MM.1S (cell line): ENCODE measurements at regions not wholly inside any gene's neighbourhood (a gene's known extent, or its start where the extent isn't known, plus 50 kb on each side); places are given as distances from the start of the nearest gene placed in this dataset.

Source experiments
- CTCF ChIP-seq: fragments of 300-600 bp; sonication (generic); IDR thresholded peaks from 2 replicates; pipeline ENCODE4 v1.5.1; 2016; ENCODE audit warnings: antibody characterized with exemption, low read length, mixed read lengths
- EZH2 ChIP-seq: fragments of 300-600 bp; sonication (generic); optimal IDR thresholded peaks from 2 replicates; pipeline ENCODE3; 2017; ENCODE audit warnings: low read depth, mild to moderate bottlenecking, antibody characterized with exemption, low read length, mixed read lengths
- EZH2phosphoT487 ChIP-seq: fragments of 300-600 bp; sonication (generic); IDR thresholded peaks from 2 replicates; pipeline ENCODE4 v1.6.1; 2018; ENCODE audit warnings: antibody characterized with exemption, low read length

DNA sequence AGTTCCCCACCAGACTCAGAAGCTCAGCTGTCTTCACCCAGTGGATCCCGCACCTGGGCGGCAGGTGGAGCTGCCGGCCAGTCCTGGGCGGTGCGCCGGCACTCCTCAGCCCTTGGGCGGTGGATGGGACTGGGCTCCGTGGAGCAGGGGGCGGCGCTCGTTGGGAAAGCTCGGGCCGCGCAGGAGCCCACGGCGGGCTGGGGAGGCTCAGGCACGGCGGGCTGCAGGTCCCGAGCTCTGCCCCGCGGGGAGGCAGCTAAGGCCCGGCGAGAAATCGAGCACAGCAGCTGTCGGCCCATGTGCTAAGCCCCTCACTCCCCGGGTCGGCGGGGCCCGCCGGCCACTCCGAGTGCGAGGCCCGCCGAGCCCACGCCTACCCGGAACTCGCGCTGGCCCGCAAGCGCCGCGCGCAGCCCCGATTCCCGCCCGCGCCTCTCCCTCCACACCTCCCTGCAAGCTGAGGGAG is 560.0 kb downstream of the BRINP1 start:
- TF ChIP-seq CTCF (no peak), EZH2phosphoT487 (no peak), EZH2 (no peak)
